ENCODE measurements at regions not wholly inside any gene's neighbourhood (a gene's known extent, or its start where the extent isn't known, plus 50 kb on each side); places are given as distances from the start of the nearest gene placed in this dataset.

DNA sequence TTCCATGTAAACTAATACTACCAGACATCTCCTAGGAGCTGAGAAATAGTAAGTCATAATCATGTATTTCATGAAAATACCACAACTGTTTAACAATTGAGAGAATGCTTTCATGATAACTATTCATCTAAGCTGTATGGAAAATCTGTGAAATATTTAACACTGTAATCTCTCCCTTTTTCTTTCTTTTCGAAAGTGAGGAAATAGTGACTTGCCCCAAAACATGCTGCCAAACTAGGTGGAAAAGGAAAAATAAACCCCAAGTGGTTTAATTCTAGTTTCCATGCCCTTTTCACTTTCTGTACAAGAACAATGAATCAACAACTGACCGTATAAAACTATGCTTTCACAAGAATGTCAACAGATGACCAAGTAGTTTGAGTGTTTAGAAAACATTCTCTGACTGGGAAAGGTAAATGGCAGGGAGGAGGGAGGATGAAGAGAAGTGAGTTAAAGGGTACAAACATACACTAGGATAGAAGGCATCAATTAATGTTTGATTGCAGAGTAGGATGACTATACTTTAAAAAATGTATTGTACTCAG is 147.5 kb upstream of the AVPR1A start:
- no peak overlapping the region for H3K4me3 ChIP-seq (ENCODE audit: low read length)
- DNase-seq (ENCODE audit: low read depth, low spot score): no peak

DNA sequence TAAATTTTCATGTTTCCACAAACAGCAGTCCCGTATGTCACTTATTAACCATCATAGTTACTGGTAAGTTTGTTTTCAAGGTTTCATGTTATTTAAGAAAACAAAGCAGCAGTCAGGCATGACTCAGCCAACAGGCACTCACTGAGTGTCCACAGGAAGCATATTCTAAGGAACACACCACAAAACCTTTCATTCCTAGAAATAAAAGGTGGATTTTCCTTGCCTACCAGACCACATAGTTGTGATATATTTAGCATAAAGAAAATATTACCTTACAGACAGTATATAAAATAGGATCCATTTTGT is 143.3 kb upstream of the AVPR1A start:
- no peak overlapping the region for H3K4me3 ChIP-seq (ENCODE audit: low read length)
- no peak for DNase-seq (ENCODE audit: low read depth, low spot score)

DNA sequence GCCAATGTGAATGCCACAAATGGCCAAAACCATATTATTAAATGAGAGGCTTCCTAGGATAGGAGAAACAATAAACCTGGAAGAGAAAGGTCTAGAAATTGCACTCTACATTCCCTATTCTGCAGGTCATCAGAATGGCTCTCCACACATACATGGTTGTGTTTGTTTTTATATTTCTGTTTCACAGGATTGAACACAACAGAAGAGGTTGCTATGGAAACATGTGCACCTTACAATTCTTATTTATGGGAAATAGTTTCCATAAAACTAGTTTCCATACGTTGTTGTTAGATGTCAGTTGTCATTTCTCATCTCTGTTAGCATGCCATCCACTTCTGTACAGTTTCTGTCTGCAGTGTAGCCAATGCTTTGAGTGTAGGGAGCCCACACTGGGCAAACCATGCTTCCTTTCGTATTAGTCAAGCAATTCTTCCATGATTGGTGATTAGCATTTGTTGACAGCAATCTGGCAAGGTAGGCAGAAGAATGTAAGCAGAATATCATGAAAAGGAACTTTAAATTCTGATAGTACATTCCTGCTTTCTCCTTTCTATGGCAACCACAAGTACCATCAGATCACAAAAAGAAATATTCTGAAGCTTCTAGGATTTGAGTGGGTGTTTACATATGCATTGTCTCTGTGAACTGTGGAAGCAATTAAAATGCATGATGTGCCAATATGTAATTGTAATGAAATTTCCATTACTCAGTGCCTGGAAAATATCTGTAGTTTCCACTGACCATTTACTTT is 141.6 kb upstream of the AVPR1A start:
- DNase-seq (ENCODE audit: low read depth, low spot score): no peak

DNA sequence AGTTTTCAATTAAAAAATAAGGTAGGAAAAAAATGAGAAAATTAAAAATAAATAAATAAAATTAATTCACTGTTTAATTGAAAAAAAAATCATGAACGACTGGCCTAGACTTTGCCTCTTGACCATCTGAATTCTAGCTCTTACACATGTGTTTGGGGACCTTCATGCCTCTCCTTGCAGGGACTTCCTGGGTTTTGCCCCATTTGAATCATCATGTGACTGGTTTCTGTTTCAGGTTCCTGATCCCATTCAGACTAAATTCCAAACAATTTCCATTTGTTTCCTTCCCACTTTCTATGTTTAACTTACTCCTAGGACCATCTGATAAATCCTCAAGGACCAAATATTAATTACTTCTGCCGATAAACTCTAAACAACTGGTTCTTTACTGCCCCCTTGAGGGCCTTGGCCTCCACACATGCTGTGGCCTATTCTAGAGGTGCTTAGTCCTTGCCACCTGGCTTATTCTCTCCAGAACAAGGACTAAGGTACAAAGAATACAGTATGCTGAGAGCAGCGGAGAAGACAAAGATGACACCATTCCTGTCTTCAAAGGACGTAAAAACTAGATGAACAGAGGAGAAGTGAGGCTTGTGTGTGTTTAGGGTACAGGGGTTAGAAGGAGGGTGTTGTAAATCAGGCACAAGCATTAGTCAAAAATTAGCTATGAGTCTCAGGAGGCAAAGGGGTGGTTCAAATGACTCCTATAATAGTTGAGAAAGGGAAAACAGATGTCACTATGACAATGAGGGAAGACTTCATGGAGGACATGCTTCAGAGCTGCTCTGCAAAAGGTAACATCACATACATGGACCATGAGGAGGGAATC is 125.8 kb upstream of the AVPR1A start:
- peak; percentile 39 for DNase-seq (ENCODE audit: low read depth, low spot score)
- no peak overlapping the region for H3K4me3 ChIP-seq (ENCODE audit: low read length)

More for the DNA sequence above, 141.6 kb upstream of the AVPR1A start:
- H3K4me3 ChIP-seq (ENCODE audit: low read length): no peak overlapping the region

DNA sequence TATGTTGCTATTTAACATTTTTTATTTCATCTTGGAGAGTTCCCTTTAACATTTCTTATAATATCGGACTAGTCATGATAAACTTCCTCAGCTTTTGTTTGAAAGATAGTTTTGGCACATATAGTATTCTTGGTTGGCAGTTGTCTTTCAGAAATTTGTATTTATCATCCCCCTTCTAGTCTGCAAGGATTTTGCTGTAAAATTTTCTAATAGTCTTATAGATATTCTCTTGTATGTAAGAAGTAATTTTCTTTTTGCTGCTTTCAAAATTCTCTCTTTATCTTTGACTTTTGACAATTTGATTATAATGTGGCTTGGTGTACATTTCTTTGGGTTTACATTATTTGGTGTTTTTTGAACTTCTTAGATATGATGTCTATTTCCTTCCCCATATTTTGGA is 116.0 kb upstream of the AVPR1A start:
- DNase-seq (ENCODE audit: low read depth, low spot score): no peak

DNA sequence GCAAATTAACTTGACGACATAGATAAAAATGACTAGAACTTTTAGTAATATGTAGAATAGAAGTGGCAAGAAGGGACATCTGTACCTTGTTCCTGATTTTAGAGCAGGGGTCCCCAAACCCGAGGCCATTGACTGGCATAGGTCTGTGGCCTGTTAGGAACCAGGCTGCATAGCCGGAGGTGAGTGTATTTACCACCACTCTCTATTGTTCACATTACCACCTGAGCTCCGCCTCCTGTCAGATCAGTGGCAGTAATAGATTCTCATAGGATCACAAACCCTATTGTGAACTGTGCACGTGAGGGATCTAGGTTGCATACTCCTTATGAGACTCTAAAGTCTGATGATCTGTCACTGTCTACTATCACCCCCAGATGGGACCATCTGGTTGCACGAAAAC is 113.6 kb upstream of the AVPR1A start:
- DNase-seq (ENCODE audit: low read depth, low spot score): no peak
- H3K4me3 ChIP-seq (ENCODE audit: low read length): no peak overlapping the region

More for the DNA sequence above, 116.0 kb upstream of the AVPR1A start:
- no peak overlapping the region for H3K4me3 ChIP-seq (ENCODE audit: low read length)

DNA sequence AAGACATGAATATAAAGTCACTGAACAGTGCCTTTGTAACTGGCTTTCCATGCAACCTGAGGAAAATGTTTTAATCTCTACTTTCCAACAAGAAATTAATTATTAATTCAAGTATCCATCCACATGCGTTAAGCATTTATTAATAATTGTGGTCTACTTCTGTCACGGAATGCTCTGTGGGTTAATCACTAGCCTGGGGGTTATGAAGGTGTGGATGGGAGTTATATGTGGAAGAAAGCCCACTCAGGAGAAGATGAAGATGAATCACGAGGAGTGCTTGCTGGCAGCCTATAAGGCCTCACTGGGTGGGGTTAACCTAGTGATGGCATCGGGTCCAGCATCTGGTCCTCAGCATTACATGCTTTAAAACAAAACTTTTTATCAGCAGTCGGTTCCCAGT is 99.5 kb upstream of the AVPR1A start:
- DNase-seq (ENCODE audit: low read depth, low spot score): no peak
- no peak overlapping the region for H3K4me3 ChIP-seq (ENCODE audit: low read length)

DNA sequence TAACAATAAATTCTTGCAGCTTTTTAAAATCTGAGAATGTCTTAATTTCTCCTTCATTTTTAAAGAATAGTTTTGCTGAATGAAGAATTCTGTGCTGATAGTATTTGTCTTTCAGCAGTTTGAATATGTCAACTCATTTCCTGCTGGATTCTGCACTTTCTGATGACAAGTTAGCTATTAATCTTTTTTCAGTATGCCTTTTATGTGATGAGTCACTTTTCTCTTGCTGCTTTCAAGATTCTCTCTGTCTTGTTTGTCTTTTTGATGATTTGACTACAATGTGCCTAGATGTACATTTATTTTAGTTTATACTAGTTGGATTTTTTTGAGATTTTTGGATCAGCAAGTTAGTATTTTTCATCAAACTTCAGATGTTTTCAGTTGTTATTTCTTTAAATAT is 87.9 kb upstream of the AVPR1A start:
- no peak for DNase-seq (ENCODE audit: low read depth, low spot score)

DNA sequence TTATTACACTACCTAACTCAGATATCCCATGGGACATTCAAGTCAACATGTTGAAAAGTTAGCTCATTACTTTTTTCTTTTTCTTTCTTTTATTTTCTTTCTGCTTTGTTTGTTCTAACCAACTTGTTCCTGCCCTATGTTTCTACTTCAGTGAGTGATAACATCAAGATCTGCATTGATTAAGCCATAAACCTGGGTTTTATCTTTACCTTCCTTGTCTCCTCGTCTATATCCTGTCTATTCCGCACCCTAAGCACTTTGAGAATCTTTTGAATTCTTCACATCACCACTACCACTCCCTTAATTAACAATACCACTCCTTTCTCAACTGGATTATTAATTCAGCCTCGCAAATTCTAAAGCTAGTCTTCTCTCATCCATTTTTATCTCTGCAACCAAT is 81.9 kb upstream of the AVPR1A start:
- no peak overlapping the region for H3K4me3 ChIP-seq (ENCODE audit: low read length)
- DNase-seq (ENCODE audit: low read depth, low spot score): no peak

More for the DNA sequence above, 87.9 kb upstream of the AVPR1A start:
- no peak overlapping the region for H3K4me3 ChIP-seq (ENCODE audit: low read length)

DNA sequence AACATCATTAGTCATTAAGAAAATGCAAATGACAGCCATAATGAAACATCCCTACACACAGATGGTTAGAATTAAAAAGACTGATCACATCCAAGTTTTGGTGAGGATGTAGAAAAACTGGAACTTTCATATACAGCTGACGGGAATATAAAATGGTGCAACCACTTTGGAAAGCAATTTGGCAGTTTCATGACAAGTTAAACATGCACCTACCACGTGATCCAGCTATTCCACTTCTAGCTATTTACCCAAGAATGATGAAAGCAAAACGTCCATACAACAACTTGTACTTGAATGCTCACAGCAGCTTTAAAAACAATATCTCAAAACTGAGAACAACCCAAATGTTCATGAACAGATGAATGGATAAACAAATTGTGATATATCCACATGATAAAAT is 77.9 kb upstream of the AVPR1A start:
- H3K4me3 ChIP-seq (ENCODE audit: low read length): no peak overlapping the region
- DNase-seq (ENCODE audit: low read depth, low spot score): no peak

DNA sequence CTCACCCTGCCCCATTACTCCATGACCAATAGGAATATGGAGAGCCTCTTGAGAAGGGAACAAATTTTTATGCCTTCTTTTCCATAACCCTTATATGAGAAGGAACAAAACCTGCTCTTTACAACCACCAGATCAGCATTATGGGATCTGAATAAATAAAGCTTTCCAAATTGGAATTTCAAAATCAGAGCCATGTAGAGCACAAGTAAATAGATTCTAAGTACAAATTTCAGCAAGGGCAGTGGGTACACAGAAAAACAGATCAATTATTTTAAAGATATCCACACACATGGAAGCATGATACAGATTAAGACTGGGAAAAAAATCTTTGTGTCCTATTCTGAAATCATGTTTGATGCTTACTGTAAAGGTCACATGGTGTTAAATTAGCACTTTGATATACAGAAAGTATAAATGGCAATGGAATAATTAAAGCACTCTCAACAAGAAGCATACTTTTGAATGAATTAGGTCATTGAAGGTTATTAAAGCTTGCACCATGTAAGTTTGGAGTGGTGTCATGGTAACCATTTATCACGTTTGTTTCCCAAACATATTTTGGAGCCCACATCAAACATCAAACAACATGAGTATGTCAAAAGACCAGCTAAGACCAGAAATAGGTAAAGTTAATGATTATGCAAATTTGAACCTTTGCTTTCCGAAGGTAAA is 75.9 kb upstream of the AVPR1A start:
- H3K4me3 ChIP-seq (ENCODE audit: low read length): no peak overlapping the region
- DNase-seq (ENCODE audit: low read depth, low spot score): no peak

DNA sequence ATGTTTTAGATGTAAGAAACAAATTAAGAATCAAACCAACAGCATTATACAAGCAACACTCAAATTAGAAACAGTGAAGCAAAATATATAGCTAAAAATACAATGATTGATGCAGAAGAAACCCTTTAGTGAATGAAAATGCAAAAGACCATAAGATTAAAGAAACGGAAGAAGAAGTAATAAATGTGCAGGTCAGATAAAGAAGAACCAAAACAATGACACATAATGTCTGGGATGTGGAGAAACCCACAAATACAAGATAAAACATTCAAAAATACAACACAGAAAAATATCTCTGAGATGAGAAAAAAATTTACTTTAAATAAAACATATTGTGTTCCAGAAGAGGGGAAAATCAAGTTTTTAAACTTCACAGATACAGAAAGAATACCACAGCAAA is 73.4 kb upstream of the AVPR1A start:
- H3K4me3 ChIP-seq (ENCODE audit: low read length): no peak overlapping the region
- no peak for DNase-seq (ENCODE audit: low read depth, low spot score)

DNA sequence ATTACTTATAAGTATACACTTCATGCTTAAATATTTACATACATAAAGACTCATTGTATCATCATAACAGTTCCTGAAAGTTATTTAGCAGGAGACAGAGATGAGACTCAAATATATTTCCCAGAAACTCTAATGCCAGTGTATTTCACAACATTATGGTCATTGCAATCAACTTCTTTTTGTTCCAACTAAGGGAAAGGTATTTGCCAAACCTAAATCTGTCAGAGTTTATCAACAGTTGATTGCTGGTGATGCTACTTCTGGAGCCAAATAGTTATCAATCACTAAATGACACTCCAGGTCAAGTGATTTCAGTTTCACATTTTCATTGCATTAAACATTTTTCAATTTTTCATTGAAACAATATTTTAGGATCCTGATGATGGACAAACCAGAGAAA is 72.1 kb upstream of the AVPR1A start:
- no peak overlapping the region for H3K4me3 ChIP-seq (ENCODE audit: low read length)
- DNase-seq (ENCODE audit: low read depth, low spot score): no peak

DNA sequence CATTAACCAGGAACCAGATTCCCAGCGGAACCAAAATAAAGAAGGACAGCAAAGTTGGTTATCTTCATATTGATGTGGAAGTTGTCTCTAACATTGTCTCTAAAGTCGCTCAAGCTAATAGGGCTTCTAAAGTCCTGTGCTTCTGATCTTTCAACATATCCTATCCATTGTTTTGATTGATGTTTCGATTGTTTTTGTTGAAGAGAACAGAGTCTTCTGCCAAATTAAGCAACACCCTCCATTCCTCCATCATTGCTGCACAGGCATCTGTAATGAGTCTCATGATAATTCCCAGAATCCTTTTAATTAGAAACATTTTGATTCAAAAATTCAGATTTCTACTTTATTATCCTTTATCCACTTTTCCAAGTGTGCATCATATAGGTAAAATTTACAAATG is 71.6 kb upstream of the AVPR1A start:
- DNase-seq (ENCODE audit: low read depth, low spot score): no peak
- H3K4me3 ChIP-seq (ENCODE audit: low read length): no peak overlapping the region

DNA sequence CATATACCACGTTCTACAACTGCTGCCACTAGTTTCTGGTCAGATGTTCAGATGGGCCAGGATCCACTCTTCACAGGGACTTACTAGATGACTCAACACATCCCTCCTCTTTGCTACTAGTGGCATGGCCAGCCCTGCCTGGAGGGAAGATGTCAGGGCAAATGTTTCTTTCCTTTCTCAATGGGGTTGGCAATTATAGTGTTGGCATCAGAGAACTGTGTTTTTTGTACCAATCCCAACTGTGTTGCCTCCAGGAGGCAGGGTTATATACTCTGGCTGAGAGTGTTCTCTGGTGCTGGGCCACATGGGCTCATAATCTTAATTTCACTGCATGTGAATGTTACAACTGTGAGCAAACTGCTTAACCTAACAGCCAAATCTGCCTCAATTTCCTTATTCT is 69.9 kb upstream of the AVPR1A start:
- no peak for DNase-seq (ENCODE audit: low read depth, low spot score)
- no peak overlapping the region for H3K4me3 ChIP-seq (ENCODE audit: low read length)

DNA sequence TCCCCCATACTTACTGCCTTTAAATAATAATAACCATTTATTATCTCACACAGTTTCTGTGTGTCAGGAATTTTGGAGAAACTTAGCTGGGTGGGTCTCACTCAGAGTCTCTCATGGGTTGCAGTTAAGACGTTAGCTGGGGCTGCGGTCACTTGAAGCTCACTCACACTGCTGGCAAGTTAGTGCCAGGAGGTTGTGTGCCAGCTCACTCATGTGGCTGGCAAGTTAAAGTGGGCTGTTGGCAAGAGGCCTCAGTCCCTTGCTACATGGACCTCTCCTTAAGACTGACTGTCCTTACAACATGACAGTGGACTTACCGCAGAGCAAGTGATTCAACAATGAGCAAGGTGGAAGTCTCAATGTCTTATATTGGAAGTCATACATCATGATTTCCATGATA is 61.3 kb upstream of the AVPR1A start:
- no peak overlapping the region for H3K4me3 ChIP-seq (ENCODE audit: low read length)

DNA sequence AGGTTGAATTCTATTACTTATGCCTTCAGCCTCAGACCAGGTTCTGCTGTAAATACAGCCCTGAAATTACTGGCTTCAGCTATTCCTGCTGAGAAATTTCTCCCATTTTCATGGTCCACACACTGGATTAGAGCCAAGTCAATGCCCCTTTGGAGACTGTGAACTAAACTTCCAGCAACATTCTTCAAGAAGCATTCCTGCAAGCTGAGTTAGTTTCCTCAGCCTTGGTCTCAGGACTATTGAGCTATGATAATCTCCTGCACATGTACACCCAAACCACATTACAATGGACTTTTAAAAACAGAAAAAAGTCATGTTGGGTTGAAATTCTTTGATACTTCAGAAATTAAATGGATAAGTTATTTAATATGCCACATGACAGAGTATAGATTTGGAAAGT is 58.0 kb upstream of the AVPR1A start:
- DNase-seq (ENCODE audit: low read depth, low spot score): no peak
- H3K4me3 ChIP-seq (ENCODE audit: low read length): no peak overlapping the region

More for the DNA sequence above, 61.3 kb upstream of the AVPR1A start:
- DNase-seq (ENCODE audit: low read depth, low spot score): no peak

DNA sequence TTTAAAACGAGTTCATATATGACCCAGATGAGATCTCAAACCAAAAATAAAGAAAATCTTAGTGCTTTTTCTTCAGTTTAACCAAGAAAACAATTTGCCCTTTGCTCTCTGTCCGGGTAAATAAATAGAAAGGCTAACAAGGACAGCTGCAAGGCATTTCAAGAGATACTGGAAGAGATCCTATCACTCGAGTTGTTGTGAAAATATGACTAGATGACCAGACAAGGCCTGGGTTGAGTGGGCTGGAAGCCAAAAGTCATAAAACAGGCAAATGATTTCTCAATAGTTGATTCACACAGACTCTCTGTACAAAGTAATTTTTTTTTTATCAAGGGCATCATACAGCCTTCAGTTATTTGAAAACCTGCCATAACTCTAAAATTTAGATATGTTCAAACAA is 55.9 kb upstream of the AVPR1A start:
- no peak for DNase-seq (ENCODE audit: low read depth, low spot score)
- H3K4me3 ChIP-seq (ENCODE audit: low read length): no peak overlapping the region

DNA sequence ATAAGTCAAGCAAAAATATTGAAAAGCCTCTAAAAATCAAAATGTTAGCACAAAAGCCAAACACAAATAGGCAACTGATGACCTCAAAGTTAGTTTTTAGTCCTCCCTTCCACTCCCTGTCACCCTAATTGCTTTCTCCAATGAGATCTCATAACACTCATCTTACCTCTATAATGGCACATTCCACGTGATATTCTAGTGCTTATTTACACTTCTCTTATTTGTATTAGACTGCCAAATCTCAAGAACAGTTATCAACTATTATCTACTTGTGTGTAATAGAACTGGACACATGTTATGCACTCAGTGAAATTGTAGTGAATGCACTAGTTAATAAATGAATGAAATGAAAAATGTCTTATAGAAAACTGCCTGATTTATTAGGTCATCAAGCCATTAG is 55.5 kb upstream of the AVPR1A start:
- H3K4me3 ChIP-seq (ENCODE audit: low read length): no peak overlapping the region
- DNase-seq (ENCODE audit: low read depth, low spot score): no peak
